OCI-LY7 (cell line): ENCODE measurements at regions not wholly inside any gene's neighbourhood (a gene's known extent, or its start where the extent isn't known, plus 50 kb on each side); places are given as distances from the start of the nearest gene placed in this dataset.

Experiments used
- BruUV-seq: library from RNA; stranded (reverse); fragments of 400-500 nt; replicated peaks from 2 replicates; lab custom pipeline; 2021; lab: Mats Ljungman, UMichigan
- CTCF ChIA-PET: fragments of 300-600 bp; sonication (Branson Sonifier 250); formaldehyde crosslinking; loops from one replicate; lab custom pipeline; 2022; ENCODE audit warnings: antibody characterized with exemption; ENCODE audit not compliant: unreplicated experiment; lab: Charles Lee
- POLR2A ChIA-PET: fragments of 300-600 bp; sonication (Branson Sonifier 250); formaldehyde crosslinking; loops from one replicate; lab custom pipeline; 2022; ENCODE audit warnings: antibody characterized with exemption; lab: Charles Lee
- DNase-seq: peaks from one replicate; pipeline ENCODE4 v3.0.0-alpha.2; 2015; ENCODE audit warnings: low spot score
- H2AFZ ChIP-seq: fragments of 200-600 bp; sonication (generic), shearing (Covaris generic); 2 replicates; pipeline ENCODE4 v1.6.1; 2014; ENCODE audit warnings: mild to moderate bottlenecking, antibody characterized with exemption, low read length, moderate library complexity
- H3K27ac ChIP-seq: fragments of 200-600 bp; sonication (generic); 2 replicates; pipeline ENCODE4 v1.5.1; 2014; ENCODE audit warnings: mixed run types, low read depth, mild to moderate bottlenecking, moderate library complexity, low read length, inconsistent platforms; ENCODE audit not compliant: poor library complexity, severe bottlenecking
- H3K36me3 ChIP-seq: fragments of 200-600 bp; sonication (generic); 2 replicates; pipeline ENCODE4 v1.6.1; 2014; ENCODE audit warnings: mild to moderate bottlenecking, antibody characterized with exemption, low read length, moderate library complexity, mixed read lengths; ENCODE audit not compliant: insufficient read depth
- H3K4me1 ChIP-seq: fragments of 200-600 bp; sonication (generic); 2 replicates; pipeline ENCODE4 v1.5.1; 2014; ENCODE audit warnings: mild to moderate bottlenecking, low read length; ENCODE audit not compliant: insufficient read depth, poor library complexity, severe bottlenecking
- H3K4me2 ChIP-seq: fragments of 200-600 bp; sonication (generic); 2 replicates; pipeline ENCODE4 v1.6.1; 2014; ENCODE audit warnings: mild to moderate bottlenecking, low read length
- H3K4me3 ChIP-seq: fragments of 200-600 bp; sonication (generic); 2 replicates; pipeline ENCODE4 v1.5.1; 2014; ENCODE audit warnings: mild to moderate bottlenecking, low read depth, low read length; ENCODE audit not compliant: poor library complexity, severe bottlenecking
- H3K79me2 ChIP-seq: fragments of 200-600 bp; sonication (generic); 2 replicates; pipeline ENCODE4 v1.6.1; 2016; ENCODE audit warnings: low read depth, mild to moderate bottlenecking, low read length, moderate library complexity, mixed read lengths; ENCODE audit not compliant: insufficient read depth
- H3K9me2 ChIP-seq: fragments of 200-600 bp; sonication (generic); 2 replicates; pipeline ENCODE4 v1.6.1; 2016; ENCODE audit warnings: mild to moderate bottlenecking, low read length, mixed read lengths; ENCODE audit not compliant: insufficient read depth
- H3K9me3 ChIP-seq: fragments of 200-600 bp; sonication (generic); 2 replicates; pipeline ENCODE4 v1.6.1; 2014; ENCODE audit warnings: mild to moderate bottlenecking, mixed run types, low read length, mixed read lengths
- H4K20me1 ChIP-seq: fragments of 200-600 bp; sonication (generic); 2 replicates; pipeline ENCODE4 v1.6.1; 2014; ENCODE audit warnings: mild to moderate bottlenecking, antibody characterized with exemption, low read length, moderate library complexity, mixed read lengths; ENCODE audit not compliant: insufficient read depth
- EZH2phosphoT487 ChIP-seq: fragments of 200-600 bp; sonication (generic); IDR thresholded peaks from 2 replicates; pipeline ENCODE4 v1.6.1; 2018; ENCODE audit warnings: low read depth, borderline replicate concordance, mild to moderate bottlenecking, mixed run types, antibody characterized with exemption, low read length, moderate library complexity, mixed read lengths
- intact Hi-C: fragments of 100-400 bp; cut with micrococcal nuclease; formaldehyde crosslinking; loops from one replicate; pipeline ENCODE4 v1.10.0; 2022; ENCODE audit not compliant: unreplicated experiment
- TF ChIP-seq, protein P1 (sequence below): fragments of 200-600 bp; sonication (generic); conservative IDR thresholded peaks from 2 replicates; pipeline ENCODE4 v1.5.1; 2014; ENCODE audit warnings: mild to moderate bottlenecking, antibody characterized with exemption, low read length, moderate library complexity, mixed read lengths

DNA sequence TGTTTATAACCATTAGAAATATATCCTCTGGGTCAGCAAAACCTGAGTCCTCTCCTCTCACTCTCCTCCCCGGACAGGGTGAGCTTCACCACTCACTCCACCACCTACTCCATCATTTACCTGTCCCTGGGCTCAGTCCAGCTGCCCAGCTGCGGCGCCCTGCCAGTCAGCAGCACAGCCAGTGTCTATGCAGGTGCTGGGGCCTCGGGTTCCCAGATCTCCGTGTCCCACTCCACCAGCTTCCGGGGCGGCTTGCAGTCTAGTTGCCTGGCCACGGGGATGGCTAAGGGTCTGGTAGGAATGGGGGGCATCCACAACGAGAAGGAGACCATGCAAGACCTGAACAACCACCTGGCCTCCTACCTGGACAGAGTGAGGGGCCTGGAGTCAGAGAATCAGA lies 662.2 kb upstream of the ACTRT1 start:
- no peak overlapping the region for H3K27ac ChIP-seq
- no peak overlapping the region for H3K4me3 ChIP-seq
- TF ChIP-seq, protein P1, sequence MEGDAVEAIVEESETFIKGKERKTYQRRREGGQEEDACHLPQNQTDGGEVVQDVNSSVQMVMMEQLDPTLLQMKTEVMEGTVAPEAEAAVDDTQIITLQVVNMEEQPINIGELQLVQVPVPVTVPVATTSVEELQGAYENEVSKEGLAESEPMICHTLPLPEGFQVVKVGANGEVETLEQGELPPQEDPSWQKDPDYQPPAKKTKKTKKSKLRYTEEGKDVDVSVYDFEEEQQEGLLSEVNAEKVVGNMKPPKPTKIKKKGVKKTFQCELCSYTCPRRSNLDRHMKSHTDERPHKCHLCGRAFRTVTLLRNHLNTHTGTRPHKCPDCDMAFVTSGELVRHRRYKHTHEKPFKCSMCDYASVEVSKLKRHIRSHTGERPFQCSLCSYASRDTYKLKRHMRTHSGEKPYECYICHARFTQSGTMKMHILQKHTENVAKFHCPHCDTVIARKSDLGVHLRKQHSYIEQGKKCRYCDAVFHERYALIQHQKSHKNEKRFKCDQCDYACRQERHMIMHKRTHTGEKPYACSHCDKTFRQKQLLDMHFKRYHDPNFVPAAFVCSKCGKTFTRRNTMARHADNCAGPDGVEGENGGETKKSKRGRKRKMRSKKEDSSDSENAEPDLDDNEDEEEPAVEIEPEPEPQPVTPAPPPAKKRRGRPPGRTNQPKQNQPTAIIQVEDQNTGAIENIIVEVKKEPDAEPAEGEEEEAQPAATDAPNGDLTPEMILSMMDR: no peak
- TF ChIP-seq EZH2phosphoT487: no peak
- no peaks in the 10 kb centered on the region for H3K4me1 ChIP-seq
- H3K9me2 ChIP-seq: no peaks in the 10 kb centered on the region
- CTCF ChIA-PET: no interaction called here
- intact Hi-C loops: no loop called here
- BruUV-seq: no TSS peak
- no peak for DNase-seq
- H4K20me1 ChIP-seq: no peaks in the 10 kb centered on the region
- POLR2A ChIA-PET: no interaction called here
- H3K79me2 ChIP-seq: no peaks in the 10 kb centered on the region
- H3K36me3 ChIP-seq: no peaks in the 10 kb centered on the region
- H3K9me3 ChIP-seq: no peaks in the 10 kb centered on the region
- H3K4me2 ChIP-seq: no peak overlapping the region
- H2AFZ ChIP-seq: no peak overlapping the region

DNA sequence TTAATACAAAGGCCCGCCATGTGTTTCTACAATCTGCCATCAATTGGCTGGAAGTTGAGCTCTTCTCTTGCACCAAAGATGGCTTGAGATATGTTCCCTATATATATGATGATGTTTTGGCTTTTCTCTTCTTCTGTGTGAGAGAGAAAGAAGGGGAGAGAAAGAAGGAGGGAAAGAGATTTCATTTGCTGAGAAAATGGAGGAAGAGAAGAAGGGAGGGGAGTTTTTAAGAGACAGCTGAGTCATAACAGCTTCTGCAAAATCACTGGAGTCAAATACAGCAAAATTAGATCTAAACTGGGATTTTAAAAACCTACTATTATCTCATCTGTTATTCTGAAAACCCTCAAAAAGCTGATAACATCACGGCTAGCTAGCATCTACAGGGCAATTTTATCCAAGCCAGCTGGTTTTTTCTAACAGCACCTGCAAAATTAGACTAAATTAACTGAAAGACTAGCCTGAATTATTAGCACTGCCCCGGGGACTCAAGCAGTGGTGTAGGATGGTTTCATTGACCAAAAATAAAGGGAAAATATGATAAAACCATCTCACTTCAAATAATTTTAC lies 647.6 kb upstream of the ACTRT1 start:
- DNase-seq: no peak
- BruUV-seq: no TSS peak

DNA sequence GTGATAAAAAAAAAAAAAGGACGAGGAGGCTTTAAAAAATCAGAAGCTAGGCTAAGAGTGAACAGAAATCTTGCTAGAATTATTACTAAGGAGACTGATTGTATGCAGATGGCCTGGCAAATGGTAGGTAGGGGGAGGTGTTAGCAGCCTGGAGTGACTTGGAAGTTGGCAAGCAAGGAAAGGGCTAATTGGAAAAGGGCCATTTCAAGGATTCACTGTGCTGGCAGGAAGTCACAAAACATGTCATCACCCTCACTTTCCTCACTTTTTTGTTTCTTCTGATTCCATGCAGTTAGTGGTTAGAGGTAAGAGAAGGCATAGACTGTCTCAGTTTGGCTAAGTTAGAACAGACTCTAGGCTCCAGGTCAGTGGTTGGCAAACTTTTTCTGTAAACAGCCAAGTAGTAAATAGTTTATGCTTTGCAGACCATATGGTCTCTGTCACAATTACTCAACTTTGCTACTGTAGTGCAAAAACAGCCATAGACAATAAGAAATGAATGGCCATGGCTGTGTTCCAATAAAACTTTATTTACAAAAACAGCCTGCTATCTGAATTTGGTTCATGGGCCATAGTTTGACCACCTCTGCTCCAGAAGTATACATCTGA lies 646.5 kb upstream of the ACTRT1 start:
- H2AFZ ChIP-seq: no peak overlapping the region
- no peaks in the 10 kb centered on the region for H4K20me1 ChIP-seq
- DNase-seq: no peak
- no TSS peak for BruUV-seq
- no peak overlapping the region for H3K4me3 ChIP-seq
- TF ChIP-seq, protein P1: no peak
- no peak for TF ChIP-seq EZH2phosphoT487
- no peaks in the 10 kb centered on the region for H3K9me2 ChIP-seq
- ChIA-PET POLR2A (no interaction called here), CTCF (no interaction called here)
- intact Hi-C loops: no loop called here
- H3K79me2 ChIP-seq: no peaks in the 10 kb centered on the region
- no peaks in the 10 kb centered on the region for H3K4me1 ChIP-seq
- no peak overlapping the region for H3K4me2 ChIP-seq
- no peaks in the 10 kb centered on the region for H3K9me3 ChIP-seq
- no peaks in the 10 kb centered on the region for H3K36me3 ChIP-seq
- no peak overlapping the region for H3K27ac ChIP-seq

More for the DNA sequence above, 647.6 kb upstream of the ACTRT1 start:
- TF ChIP-seq, protein P1: no peak
- TF ChIP-seq EZH2phosphoT487: no peak
- Histone ChIP-seq H3K4me1 (no peaks in the 10 kb centered on the region), H3K4me3 (no peak overlapping the region), H3K27ac (no peak overlapping the region), H3K9me3 (no peaks in the 10 kb centered on the region), H2AFZ (no peak overlapping the region), H4K20me1 (no peaks in the 10 kb centered on the region), H3K79me2 (no peaks in the 10 kb centered on the region), H3K4me2 (no peak overlapping the region), H3K36me3 (no peaks in the 10 kb centered on the region), H3K9me2 (no peaks in the 10 kb centered on the region)
- intact Hi-C loops: no loop called here
- ChIA-PET POLR2A (no interaction called here), CTCF (no interaction called here)
